Upper lobe of right lung (tissue), 1 donor: ENCODE measurements at regions not wholly inside any gene's neighbourhood (a gene's known extent, or its start where the extent isn't known, plus 50 kb on each side); places are given as distances from the start of the nearest gene placed in this dataset.

Experiments
- ATAC-seq: fragments of 200-7000 bp; cut with Tn5 transposase; one replicate; pipeline ENCODE4 v1.9.1; 2020; ENCODE audit warnings: mild to moderate bottlenecking, moderate library complexity
- DNase-seq: peaks from one replicate; pipeline ENCODE4 v3.0.0-alpha.2; 2020
- H3K27ac ChIP-seq: fragments of 200-600 bp; one replicate; pipeline ENCODE4 v1.8.0; 2022
- H3K27me3 ChIP-seq: fragments of 200-600 bp; one replicate; pipeline ENCODE4 v1.8.0; 2022; ENCODE audit warnings: mild to moderate bottlenecking
- H3K36me3 ChIP-seq: fragments of 200-600 bp; one replicate; pipeline ENCODE4 v1.8.0; 2022
- H3K4me1 ChIP-seq: fragments of 200-600 bp; one replicate; pipeline ENCODE4 v1.8.0; 2022
- H3K4me3 ChIP-seq: fragments of 200-600 bp; one replicate; pipeline ENCODE4 v1.8.0; 2022; ENCODE audit warnings: mild to moderate bottlenecking
- H3K9me3 ChIP-seq: fragments of 200-600 bp; one replicate; pipeline ENCODE4 v1.8.0; 2022
- intact Hi-C: fragments of 100-400 bp; cut with DNase I; formaldehyde crosslinking; loops from one replicate; pipeline ENCODE4 v1.11.0; 2022
- TF ChIP-seq, protein P1 (sequence below): fragments of 200-600 bp; IDR thresholded peaks from one replicate; pipeline ENCODE4 v1.8.0; 2022; ENCODE audit warnings: antibody characterized with exemption
- donor health status: DM: no; HTN: yes; CAD: no; lungs with severe emphysema.

DNA sequence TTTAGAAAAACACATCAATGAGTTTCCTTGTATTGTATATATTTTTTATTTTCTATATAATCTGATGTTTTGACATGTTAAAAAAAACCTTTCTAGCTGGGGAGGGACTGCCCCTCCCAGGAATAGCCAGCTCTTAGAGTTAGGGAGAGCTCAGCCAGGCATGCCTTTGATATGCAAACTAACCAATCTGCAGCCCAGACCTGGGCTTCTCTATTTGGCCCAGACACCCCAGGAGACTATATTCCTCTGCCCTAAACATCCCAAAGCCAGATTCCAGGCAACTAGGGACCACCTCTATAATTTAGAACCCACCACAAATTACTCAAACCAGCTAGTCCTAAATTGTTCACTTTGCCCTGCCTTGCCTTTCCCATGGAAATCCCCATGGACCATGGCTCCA is 390.9 kb upstream of the ADAMTS9 start:
- no peaks in the 10 kb centered on the region for H3K36me3 ChIP-seq
- intact Hi-C loops = no loop called here
- no peak overlapping the region for H3K4me3 ChIP-seq
- no peak for DNase-seq
- no peak overlapping the region for H3K27ac ChIP-seq
- no peaks in the 10 kb centered on the region for H3K27me3 ChIP-seq
- H3K4me1 ChIP-seq = no peaks in the 10 kb centered on the region
- H3K9me3 ChIP-seq = no peaks in the 10 kb centered on the region
- TF ChIP-seq, protein P1, sequence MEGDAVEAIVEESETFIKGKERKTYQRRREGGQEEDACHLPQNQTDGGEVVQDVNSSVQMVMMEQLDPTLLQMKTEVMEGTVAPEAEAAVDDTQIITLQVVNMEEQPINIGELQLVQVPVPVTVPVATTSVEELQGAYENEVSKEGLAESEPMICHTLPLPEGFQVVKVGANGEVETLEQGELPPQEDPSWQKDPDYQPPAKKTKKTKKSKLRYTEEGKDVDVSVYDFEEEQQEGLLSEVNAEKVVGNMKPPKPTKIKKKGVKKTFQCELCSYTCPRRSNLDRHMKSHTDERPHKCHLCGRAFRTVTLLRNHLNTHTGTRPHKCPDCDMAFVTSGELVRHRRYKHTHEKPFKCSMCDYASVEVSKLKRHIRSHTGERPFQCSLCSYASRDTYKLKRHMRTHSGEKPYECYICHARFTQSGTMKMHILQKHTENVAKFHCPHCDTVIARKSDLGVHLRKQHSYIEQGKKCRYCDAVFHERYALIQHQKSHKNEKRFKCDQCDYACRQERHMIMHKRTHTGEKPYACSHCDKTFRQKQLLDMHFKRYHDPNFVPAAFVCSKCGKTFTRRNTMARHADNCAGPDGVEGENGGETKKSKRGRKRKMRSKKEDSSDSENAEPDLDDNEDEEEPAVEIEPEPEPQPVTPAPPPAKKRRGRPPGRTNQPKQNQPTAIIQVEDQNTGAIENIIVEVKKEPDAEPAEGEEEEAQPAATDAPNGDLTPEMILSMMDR = no peak
- ATAC-seq = no peak

DNA sequence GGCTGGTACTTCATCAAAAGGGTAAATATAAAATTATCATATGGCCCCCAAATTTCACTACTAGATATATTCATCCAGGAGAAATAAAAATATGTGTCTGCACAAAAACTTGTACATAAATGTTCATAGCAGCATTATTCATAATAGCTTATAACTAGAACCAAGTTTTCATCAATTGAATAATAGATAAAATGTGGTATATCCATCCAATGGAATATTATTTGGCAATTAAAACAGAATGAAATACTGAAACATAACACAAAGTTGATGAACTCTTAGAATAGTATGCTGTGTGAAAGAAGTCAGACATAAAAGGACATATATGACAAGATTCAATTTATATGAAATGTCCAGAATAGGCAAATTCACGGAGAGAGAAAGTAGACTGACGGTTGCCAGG is 389.3 kb upstream of the ADAMTS9 start:
- no peak overlapping the region for H3K4me3 ChIP-seq
- TF ChIP-seq, protein P1 = no peak
- H3K27ac ChIP-seq = no peak overlapping the region
- ATAC-seq (no peak), DNase-seq (no peak)
- H3K36me3 ChIP-seq = no peaks in the 10 kb centered on the region
- H3K9me3 ChIP-seq = no peaks in the 10 kb centered on the region
- no peaks in the 10 kb centered on the region for H3K27me3 ChIP-seq
- intact Hi-C loops = no loop called here
- H3K4me1 ChIP-seq = no peaks in the 10 kb centered on the region

DNA sequence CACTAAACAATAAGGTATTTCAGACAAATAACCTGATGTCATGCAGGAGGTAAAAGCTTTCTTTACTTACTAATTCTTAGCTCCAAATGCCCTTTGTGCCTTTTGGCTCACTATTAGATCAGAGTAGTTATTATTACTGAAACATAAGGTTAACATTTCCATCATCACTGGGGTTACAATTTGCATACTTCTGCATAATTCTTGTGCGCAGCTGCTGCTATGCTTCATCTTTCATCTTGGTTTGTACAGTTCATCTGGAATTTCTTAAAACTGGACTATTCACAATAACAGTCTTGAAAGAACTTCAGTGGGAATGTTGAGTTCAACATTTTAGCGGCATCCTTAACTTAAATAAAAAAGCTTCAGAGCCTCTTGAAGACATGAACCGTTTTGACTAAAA is 383.2 kb upstream of the ADAMTS9 start:
- no peak for DNase-seq
- intact Hi-C loops = no loop called here
- Histone ChIP-seq H3K36me3 (no peaks in the 10 kb centered on the region), H3K4me1 (no peaks in the 10 kb centered on the region), H3K9me3 (no peaks in the 10 kb centered on the region), H3K27ac (no peak overlapping the region), H3K27me3 (no peaks in the 10 kb centered on the region), H3K4me3 (no peak overlapping the region)
- no peak for ATAC-seq
- TF ChIP-seq, protein P1 = no peak

DNA sequence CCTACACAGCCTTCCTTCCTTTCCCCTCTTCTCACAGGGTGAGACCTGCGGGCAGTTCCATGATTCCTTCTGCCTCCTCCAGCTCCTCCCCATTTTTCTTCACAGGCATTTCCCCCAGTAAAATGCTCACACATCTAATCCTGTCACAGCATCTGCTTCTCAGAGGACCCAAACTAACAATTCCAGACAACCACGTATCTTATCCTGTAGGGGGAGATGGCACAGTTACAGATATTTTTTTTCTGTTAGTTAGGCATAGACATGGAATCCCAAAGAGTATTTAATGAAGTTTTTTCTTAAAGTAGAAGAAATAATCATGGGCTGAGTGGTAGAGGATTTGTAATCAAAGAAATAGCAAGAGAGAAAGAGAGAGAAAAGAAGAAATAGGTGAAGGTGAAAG is 373.1 kb upstream of the ADAMTS9 start:
- Histone ChIP-seq H3K27me3 (no peaks in the 10 kb centered on the region), H3K36me3 (no peaks in the 10 kb centered on the region), H3K27ac (no peak overlapping the region), H3K4me3 (no peak overlapping the region), H3K4me1 (no peaks in the 10 kb centered on the region), H3K9me3 (peaks cover 4% of the 10 kb centered on the region)
- ATAC-seq = no peak
- no peak for DNase-seq
- TF ChIP-seq, protein P1 = no peak
- intact Hi-C loops = no loop called here

DNA sequence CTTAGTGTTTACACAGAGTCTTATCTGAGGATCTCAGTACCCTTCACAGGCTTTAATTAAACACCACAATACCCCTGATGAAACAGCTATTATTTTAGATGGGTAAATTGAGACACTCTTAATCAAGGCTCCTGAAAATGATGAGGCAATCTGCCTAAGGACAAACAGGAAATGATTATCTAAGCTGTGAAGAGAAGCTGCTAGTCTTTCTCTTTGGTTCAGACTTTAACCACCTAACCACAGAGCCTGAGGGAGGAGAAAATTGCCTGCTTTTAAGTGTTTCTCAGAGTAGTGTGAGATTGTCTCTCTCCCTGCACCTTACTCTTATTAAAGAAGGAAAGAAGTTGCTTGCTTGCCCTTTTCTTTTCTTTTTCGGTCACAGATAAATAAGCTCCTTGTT is 364.3 kb upstream of the ADAMTS9 start:
- ATAC-seq = no peak
- intact Hi-C loops = no loop called here
- Histone ChIP-seq H3K9me3 (no peaks in the 10 kb centered on the region), H3K27ac (no peak overlapping the region), H3K36me3 (no peaks in the 10 kb centered on the region), H3K27me3 (no peaks in the 10 kb centered on the region), H3K4me3 (no peak overlapping the region), H3K4me1 (no peaks in the 10 kb centered on the region)
- TF ChIP-seq, protein P1 = no peak
- DNase-seq = no peak

DNA sequence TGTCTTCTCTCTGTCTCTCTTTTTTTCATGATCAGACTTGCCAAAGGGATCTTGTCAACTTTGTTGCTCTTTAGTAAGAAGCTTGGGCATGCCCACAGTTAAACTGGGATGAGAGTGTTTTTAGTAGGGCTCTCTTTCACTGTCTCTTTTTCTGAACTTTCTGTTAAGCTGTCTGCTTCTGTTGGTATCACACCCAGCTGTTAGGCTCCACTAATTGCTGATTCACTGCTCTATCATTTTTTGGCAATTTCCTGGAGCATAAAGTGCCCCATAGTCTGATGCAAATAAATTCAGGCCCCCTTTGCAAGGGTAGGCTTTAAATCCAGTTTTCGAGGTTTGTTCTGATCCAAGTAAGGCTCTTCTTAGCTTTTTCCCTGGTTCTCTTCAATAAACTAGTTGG is 360.4 kb upstream of the ADAMTS9 start:
- Histone ChIP-seq H3K36me3 (no peaks in the 10 kb centered on the region), H3K9me3 (no peaks in the 10 kb centered on the region), H3K27me3 (no peaks in the 10 kb centered on the region), H3K27ac (no peak overlapping the region), H3K4me1 (no peaks in the 10 kb centered on the region), H3K4me3 (no peak overlapping the region)
- DNase-seq (no peak), ATAC-seq (no peak)
- TF ChIP-seq, protein P1 = no peak
- intact Hi-C loops = no loop called here
